ENCODE measurements at regions not wholly inside any gene's neighbourhood (a gene's known extent, or its start where the extent isn't known, plus 50 kb on each side); places are given as distances from the start of the nearest gene placed in this dataset.

GRCh38 chr6:80528115-80528514 is 421.6 kb downstream of the BCKDHB start:
- peak in 1 of 3 experiments; percentile 11 for TF ChIP-seq CTCF (IDR thresholded peaks at IDR 0.05)
- no peak for TF ChIP-seq POLR2A (IDR thresholded peaks at IDR 0.05)

Measured in testis (tissue), 2 donors.